ENCODE measurements at regions not wholly inside any gene's neighbourhood (a gene's known extent, or its start where the extent isn't known, plus 50 kb on each side); places are given as distances from the start of the nearest gene placed in this dataset.
"Not testable (repeated sequence)": the region's sequence is repeated elsewhere in the genome, so short reads cannot be mapped to it uniquely, and the experiment has no call there.

GRCh38 chr12:131321988-131322387 lies 368.3 kb downstream of the ADGRD1 start:
- no peak overlapping the region for H3K4me2 ChIP-seq (ENCODE audit: low read length)
- H3K9ac ChIP-seq (ENCODE audit: low read length) = no peak overlapping the region
- no peak overlapping the region for H3K4me3 ChIP-seq (ENCODE audit: low read length)
- H2AFZ ChIP-seq (ENCODE audit: low read depth, low read length) = no peak overlapping the region
- no peaks in the 10 kb centered on the region for H4K20me1 ChIP-seq (ENCODE audit: insufficient read depth)
- no peaks in the 10 kb centered on the region for H3K27me3 ChIP-seq (ENCODE audit: insufficient read depth, low read depth, low read length)
- no peaks in the 10 kb centered on the region for H3F3A ChIP-seq (ENCODE audit: insufficient read depth, low read length, poor library complexity, severe bottlenecking)
- no peaks in the 10 kb centered on the region for H3K79me2 ChIP-seq (replicated peaks; ENCODE audit: insufficient read depth, low read length)
- H3K9me2 ChIP-seq (ENCODE audit: insufficient read depth, low read length) = no peaks in the 10 kb centered on the region
- no peak for TF ChIP-seq SMC3 (conservative IDR thresholded peaks at IDR 0.05; ENCODE audit: poor library complexity)
- TF ChIP-seq CTCF (IDR thresholded peaks at IDR 0.05; ENCODE audit: poor library complexity, severe bottlenecking) = no peak
- TF ChIP-seq RAD21 (conservative IDR thresholded peaks at IDR 0.05) = no peak
- TF ChIP-seq, protein P1, sequence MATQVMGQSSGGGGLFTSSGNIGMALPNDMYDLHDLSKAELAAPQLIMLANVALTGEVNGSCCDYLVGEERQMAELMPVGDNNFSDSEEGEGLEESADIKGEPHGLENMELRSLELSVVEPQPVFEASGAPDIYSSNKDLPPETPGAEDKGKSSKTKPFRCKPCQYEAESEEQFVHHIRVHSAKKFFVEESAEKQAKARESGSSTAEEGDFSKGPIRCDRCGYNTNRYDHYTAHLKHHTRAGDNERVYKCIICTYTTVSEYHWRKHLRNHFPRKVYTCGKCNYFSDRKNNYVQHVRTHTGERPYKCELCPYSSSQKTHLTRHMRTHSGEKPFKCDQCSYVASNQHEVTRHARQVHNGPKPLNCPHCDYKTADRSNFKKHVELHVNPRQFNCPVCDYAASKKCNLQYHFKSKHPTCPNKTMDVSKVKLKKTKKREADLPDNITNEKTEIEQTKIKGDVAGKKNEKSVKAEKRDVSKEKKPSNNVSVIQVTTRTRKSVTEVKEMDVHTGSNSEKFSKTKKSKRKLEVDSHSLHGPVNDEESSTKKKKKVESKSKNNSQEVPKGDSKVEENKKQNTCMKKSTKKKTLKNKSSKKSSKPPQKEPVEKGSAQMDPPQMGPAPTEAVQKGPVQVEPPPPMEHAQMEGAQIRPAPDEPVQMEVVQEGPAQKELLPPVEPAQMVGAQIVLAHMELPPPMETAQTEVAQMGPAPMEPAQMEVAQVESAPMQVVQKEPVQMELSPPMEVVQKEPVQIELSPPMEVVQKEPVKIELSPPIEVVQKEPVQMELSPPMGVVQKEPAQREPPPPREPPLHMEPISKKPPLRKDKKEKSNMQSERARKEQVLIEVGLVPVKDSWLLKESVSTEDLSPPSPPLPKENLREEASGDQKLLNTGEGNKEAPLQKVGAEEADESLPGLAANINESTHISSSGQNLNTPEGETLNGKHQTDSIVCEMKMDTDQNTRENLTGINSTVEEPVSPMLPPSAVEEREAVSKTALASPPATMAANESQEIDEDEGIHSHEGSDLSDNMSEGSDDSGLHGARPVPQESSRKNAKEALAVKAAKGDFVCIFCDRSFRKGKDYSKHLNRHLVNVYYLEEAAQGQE (IDR thresholded peaks at IDR 0.05; ENCODE audit: borderline replicate concordance) = no peak
- TF ChIP-seq MXI1 (conservative IDR thresholded peaks at IDR 0.05; ENCODE audit: poor library complexity, severe bottlenecking) = no peak
- no peak for TF ChIP-seq EP300 (conservative IDR thresholded peaks at IDR 0.05; ENCODE audit: poor library complexity, severe bottlenecking)
- TF ChIP-seq EZH2 (IDR thresholded peaks at IDR 0.05; ENCODE audit: borderline replicate concordance, insufficient read depth, low read length, poor library complexity, severe bottlenecking) = no peak
- TF ChIP-seq TAF1 (IDR thresholded peaks at IDR 0.05; ENCODE audit: low read depth) = no peak
- no peak for TF ChIP-seq POLR2AphosphoS5 (IDR thresholded peaks at IDR 0.05)
- H3K27ac ChIP-seq (ENCODE audit: low read length) = no peak overlapping the region
- H3K9me3 ChIP-seq (ENCODE audit: low read length) = no peaks in the 10 kb centered on the region
- no peaks in the 10 kb centered on the region for H3K36me3 ChIP-seq (ENCODE audit: insufficient read depth, low read length)

DNA sequence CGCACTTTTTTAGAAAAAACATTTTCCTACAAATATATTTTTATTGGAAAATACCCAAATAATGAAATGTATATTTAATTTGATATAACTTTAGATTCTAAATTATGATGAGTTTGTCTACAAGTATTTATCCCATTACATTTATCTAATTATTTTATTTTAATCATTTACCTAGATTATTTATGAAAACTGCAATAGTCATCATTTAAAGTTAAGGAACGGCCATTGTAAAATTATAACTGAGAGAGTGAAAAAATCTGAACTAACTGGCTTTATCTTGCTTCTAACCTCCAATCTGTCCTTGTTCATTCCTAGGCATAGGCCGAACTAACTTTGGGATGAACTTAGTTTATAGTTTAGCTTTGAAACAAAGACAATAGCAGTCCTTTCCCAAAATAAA lies 368.8 kb downstream of the ADGRD1 start:
- H3K36me3 ChIP-seq (ENCODE audit: insufficient read depth, low read length); H3K9me2 ChIP-seq (ENCODE audit: insufficient read depth, low read length); H3K4me2 ChIP-seq (ENCODE audit: low read length); H3F3A ChIP-seq (ENCODE audit: insufficient read depth, low read length, poor library complexity, severe bottlenecking); H3K27me3 ChIP-seq (ENCODE audit: insufficient read depth, low read depth, low read length); H2AFZ ChIP-seq (ENCODE audit: low read depth, low read length); H3K27ac ChIP-seq (ENCODE audit: low read length); H3K79me2 ChIP-seq (replicated peaks; ENCODE audit: insufficient read depth, low read length); H4K20me1 ChIP-seq (ENCODE audit: insufficient read depth); H3K9ac ChIP-seq (ENCODE audit: low read length); H3K4me3 ChIP-seq (ENCODE audit: low read length); H3K9me3 ChIP-seq (ENCODE audit: low read length): not testable (repeated sequence)

GRCh38 chr12:131323879-131324278 lies 370.2 kb downstream of the ADGRD1 start:
- Histone ChIP-seq H3K27ac (ENCODE audit: low read length) (no peak overlapping the region), H3K9me3 (ENCODE audit: low read length) (no peaks in the 10 kb centered on the region), H3K36me3 (ENCODE audit: insufficient read depth, low read length) (no peaks in the 10 kb centered on the region), H4K20me1 (ENCODE audit: insufficient read depth) (no peaks in the 10 kb centered on the region), H2AFZ (ENCODE audit: low read depth, low read length) (no peak overlapping the region), H3F3A (ENCODE audit: insufficient read depth, low read length, poor library complexity, severe bottlenecking) (no peaks in the 10 kb centered on the region), H3K4me2 (ENCODE audit: low read length) (no peak overlapping the region), H3K27me3 (ENCODE audit: insufficient read depth, low read depth, low read length) (no peaks in the 10 kb centered on the region), H3K9me2 (ENCODE audit: insufficient read depth, low read length) (no peaks in the 10 kb centered on the region), H3K9ac (ENCODE audit: low read length) (no peak overlapping the region), H3K4me3 (ENCODE audit: low read length) (no peak overlapping the region), H3K79me2 (replicated peaks; ENCODE audit: insufficient read depth, low read length) (no peaks in the 10 kb centered on the region)
- TF ChIP-seq, protein P1 (IDR thresholded peaks at IDR 0.05; ENCODE audit: borderline replicate concordance) = no peak
- no peak for TF ChIP-seq TAF1 (IDR thresholded peaks at IDR 0.05; ENCODE audit: low read depth)
- TF ChIP-seq SMC3 (conservative IDR thresholded peaks at IDR 0.05; ENCODE audit: poor library complexity) = no peak
- no peak for TF ChIP-seq MXI1 (conservative IDR thresholded peaks at IDR 0.05; ENCODE audit: poor library complexity, severe bottlenecking)
- TF ChIP-seq POLR2AphosphoS5 (IDR thresholded peaks at IDR 0.05) = no peak
- no peak for TF ChIP-seq EP300 (conservative IDR thresholded peaks at IDR 0.05; ENCODE audit: poor library complexity, severe bottlenecking)
- TF ChIP-seq CTCF (IDR thresholded peaks at IDR 0.05; ENCODE audit: poor library complexity, severe bottlenecking) = no peak

All from neural cell (in vitro differentiated cells).